Lower leg skin (tissue), 3 donors: ENCODE measurements at regions not wholly inside any gene's neighbourhood (a gene's known extent, or its start where the extent isn't known, plus 50 kb on each side); places are given as distances from the start of the nearest gene placed in this dataset.

Experiments used
- POLR2A ChIP-seq, 2 donors: fragments of 450-650 bp; IDR thresholded peaks; one replicate each; pipeline ENCODE4 v1.6.1; 2016 to 2017; ENCODE audit warnings: antibody characterized with exemption in 2 of 2, mild to moderate bottlenecking in 1 of 2, moderate library complexity in 1 of 2
- TF ChIP-seq, protein P1 (sequence below), 3 donors: fragments of 450-650 bp; IDR thresholded peaks; one replicate each; pipeline ENCODE4 v1.5.1; 2016; ENCODE audit warnings: antibody characterized with exemption in 3 of 3, mild to moderate bottlenecking in 3 of 3, moderate library complexity in 2 of 3

DNA sequence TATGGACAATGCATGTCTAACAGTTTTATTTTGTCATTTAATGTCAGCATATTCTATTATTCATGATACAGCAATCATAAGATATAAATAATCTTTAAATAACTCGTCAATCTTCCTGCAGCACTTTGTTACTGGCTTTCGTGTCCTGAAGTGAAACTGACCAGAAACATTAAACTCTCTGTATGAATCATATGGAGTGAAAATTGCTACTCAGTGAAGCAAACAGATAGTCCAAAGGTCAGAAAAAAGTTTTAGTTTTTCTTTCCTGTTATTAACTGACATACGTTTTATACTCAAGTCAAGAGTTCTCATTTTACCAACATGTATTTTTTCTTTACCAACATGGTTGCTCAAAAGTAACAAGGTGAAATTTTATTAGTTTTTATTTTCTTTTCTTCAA, 106.8 kb upstream of the GALNT5 start:
- TF ChIP-seq, protein P1, sequence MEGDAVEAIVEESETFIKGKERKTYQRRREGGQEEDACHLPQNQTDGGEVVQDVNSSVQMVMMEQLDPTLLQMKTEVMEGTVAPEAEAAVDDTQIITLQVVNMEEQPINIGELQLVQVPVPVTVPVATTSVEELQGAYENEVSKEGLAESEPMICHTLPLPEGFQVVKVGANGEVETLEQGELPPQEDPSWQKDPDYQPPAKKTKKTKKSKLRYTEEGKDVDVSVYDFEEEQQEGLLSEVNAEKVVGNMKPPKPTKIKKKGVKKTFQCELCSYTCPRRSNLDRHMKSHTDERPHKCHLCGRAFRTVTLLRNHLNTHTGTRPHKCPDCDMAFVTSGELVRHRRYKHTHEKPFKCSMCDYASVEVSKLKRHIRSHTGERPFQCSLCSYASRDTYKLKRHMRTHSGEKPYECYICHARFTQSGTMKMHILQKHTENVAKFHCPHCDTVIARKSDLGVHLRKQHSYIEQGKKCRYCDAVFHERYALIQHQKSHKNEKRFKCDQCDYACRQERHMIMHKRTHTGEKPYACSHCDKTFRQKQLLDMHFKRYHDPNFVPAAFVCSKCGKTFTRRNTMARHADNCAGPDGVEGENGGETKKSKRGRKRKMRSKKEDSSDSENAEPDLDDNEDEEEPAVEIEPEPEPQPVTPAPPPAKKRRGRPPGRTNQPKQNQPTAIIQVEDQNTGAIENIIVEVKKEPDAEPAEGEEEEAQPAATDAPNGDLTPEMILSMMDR (IDR thresholded peaks at IDR 0.05), result no peak
- no peak for TF ChIP-seq POLR2A (IDR thresholded peaks at IDR 0.05)
